ENCODE measurements at regions not wholly inside any gene's neighbourhood (a gene's known extent, or its start where the extent isn't known, plus 50 kb on each side); places are given as distances from the start of the nearest gene placed in this dataset.
"Not testable (repeated sequence)": the region's sequence is repeated elsewhere in the genome, so short reads cannot be mapped to it uniquely, and the experiment has no call there.

DNA sequence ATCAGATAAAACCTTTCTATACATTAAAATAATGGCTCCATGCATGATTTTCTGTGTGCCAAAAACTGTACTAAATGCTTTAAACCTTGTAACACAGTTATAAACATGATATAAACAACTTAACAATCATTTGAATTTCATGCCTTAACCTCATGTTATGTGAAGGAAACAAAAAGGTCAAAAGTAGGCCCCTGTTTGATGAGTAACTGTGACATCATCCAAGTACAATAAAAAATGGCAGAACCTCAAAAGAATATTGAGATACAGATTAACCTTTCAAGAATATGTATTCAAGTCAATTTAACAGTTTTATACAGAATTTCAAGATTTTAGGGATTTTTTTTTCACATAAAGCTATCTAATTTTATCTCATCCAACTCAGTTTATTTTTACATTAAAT, 310.7 kb upstream of the DCN start:
- no peak for DNase-seq

- DNase-seq, result no peak
These were observed 310.0 kb upstream of the DCN start for GRCh38 chr12:91492648-91493047.

DNA sequence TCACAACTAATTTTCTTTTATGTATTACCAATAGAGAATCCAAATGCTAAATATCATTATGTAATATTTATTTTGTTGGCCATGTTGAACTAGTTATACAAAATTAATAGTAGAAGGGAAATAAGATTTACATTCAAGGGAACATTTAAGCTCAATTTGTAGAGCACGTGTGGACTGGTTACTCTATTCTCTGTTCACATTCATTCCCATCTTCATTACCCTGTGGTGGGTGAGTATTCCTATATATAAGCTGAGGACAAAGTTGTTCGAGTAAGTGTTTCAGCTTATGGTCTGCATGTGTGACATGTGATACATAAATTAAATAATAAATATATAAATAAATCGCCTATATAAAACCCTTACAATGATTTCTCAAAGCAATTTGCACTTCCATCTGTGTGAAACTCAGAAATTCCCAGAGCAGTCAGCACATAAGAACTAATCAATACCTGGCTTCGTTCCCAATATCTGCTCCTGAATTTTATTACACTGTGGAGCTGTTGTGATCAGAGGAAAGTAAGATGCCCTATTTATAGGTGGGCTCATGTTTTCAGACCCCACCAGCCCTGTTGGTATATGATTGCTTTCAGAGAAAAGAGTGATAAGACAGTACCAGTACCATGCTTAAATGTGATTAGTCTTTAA, 308.2 kb upstream of the DCN start:
- no peak for DNase-seq

DNA sequence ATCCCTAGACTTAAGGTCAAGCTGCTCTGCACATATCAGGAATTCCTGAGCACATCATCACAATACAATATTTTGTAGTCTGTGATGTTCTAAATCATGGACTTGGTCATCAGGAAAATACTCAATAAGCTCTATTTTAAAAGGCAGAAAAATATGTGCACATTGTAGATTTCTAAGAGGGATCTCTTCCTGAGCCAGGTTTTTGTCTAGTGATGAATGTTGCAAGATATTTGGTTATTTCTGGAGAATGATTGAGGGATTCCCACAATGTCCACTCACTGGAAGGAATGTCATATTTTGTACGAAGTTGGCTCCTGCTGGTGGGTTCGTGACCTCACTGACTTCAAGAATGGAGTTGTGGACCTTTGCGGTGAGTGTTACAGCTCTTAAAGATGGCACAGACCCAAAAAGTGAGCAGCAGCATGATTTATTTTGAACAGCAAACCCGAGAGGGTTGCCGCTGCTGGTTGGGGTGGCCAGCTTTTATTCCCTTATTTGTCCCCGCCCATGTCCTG, 300.9 kb upstream of the DCN start:
- DNase-seq, result no peak

- no peak for DNase-seq
These were observed 299.6 kb upstream of the DCN start for GRCh38 chr12:91482231-91482630.

DNA sequence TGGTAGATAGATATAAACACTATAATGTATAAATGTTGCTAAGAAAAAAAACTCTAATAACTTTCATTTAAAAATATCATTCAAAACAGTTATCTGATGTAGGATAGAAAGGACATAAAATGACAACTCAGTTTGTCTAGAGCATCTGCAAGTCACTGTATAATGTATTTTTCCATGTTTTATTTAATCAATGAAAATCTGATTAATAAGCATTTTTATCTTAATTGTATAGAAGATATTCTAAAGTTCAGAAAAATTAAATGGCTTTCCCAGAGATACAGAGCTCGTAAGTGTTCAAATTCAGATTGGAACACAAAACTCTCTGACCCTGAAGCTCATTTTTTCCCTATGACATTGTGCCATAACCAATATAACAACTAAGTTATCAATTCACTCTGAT, 295.9 kb upstream of the DCN start:
- DNase-seq, result no peak

- DNase-seq, result no peak
These were observed 285.1 kb upstream of the DCN start for GRCh38 chr12:91467686-91468085.

DNA sequence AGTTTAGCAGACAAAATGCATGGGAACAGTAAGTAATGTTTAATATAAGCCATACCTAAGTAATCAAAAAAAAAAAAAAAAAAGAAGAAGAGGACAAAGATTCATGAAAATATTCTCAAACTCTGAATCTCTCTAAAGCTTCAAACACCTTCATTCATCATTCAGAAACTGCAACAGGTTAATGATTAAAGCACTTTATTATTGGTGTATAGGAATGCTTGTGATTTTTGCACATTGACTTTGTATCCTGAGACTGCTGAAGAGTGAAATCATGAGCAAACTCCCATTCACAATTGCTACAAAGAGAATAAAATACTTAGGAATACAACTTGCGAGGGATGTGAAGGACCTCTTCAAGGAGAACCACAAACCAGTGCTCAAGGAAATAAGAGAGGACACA, 278.4 kb upstream of the DCN start:
- no peak for DNase-seq

GRCh38 chr12:91460469-91460868, 277.9 kb upstream of the DCN start:
- no peak for DNase-seq

DNA sequence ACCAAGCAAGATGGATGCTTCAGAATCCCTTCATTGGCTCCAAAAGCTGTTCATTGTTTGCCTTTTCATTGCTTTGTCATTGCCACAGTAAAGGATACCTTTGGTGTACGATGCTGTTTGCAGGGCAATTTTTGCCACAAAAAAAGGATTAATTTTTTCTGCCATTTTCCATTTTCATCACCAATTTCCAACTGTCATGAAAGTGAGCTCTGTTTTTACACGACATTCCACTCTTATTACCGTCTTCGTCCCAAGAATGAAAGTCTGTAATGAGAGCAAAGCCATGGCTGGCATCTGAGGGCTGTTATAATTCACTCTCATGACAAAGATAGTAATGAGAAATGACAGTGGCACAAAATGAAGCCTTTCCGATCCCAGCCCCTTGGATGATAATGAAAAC, 272.7 kb upstream of the DCN start:
- no peak for DNase-seq

DNA sequence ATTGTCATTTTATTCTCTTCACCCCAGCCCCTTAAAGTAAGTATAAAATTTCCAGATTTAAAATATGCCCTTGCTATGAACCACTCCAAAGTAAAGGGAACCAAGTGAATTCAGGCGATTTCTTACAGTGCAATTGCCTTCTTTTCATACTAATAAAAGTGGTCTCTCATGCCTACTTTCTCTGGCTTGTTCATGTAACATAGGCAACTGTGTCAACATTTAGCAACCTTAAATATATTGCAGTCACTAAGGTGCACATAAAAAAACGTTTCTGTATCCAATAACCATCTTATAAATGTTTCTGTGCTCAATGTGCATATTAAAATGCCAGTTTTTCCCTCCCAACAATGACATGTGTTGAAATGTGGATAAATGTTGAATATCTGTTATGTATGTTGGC, 271.6 kb upstream of the DCN start:
- no peak for DNase-seq

DNA sequence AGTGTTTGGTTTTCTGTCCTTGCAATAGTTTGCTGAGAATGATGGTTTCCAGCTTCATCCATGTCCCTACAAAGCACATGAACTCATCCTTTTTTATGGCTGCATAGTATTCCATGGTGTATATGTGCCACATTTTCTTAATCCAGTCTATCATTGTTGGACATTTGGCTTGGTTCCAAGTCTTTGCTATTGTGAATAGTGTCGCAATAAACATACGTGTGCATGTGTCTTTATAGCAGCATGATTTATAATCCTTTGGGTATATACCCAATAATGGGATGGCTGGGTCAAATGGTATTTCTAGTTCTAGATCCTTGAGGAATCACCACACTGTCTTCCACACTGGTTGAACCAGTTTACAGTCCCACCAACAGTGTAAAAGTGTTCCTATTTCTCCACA, 269.8 kb upstream of the DCN start:
- DNase-seq, result not testable (repeated sequence)

DNA sequence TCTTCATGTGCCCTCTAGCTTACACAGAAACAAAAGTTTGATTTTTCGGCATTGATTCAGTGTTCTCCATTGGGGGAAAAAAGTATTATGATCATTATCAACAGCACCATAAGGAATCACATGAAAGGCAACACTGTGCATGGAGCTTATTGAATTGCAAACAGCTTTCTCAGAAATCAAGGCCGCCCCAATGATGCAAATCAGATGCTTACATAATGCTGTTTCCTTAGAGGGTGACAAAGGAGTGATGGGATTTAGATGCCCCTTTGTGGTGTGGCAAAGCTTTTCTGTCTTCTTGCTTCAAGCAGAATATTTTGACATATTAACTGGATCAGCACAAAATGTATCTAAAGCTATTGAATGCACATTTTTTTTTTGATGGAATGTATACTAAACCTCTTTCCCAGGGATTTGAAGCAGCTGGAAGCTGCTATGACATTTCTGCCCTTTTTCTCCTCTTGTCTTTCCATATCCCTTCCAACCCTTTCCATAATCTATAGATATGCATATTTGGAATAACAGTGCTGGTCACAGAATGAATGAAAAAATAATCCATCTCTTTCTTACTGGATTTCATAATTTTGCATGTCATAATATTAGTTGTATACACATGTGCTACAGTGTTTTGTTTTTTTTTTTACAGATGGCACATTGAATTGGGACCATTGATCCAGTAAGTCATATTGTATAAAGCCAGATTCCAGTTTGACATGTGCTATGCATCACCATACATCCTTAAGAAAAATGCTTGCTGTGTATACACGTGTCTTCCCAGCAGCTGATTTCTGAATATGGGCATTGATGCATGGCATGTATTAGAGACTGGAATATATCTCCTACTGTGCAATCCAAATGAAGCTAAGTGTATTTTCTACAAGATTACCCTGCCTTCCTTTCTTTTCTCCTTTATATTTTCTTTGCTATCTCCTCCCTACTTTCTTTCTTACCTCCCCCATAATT, 259.7 kb upstream of the DCN start:
- DNase-seq, result no peak

DNA sequence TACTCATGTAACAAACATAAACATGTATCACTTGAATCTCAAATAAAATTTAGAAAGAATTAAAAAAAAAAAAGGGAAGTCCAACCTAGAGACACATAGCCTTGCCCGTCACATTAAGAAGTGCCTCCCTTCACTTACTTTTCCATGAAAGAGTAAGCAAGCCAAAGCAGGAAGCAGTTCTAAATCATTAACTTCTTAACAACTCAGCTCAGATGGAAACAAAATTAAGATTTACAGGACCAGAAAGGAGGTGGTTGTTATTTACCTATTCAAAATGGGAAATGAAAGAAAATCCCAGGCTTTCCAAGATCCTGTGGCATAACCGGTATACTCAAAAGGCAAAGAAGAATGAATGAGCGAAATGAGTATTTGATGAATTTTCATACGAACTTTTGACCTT, 258.6 kb upstream of the DCN start:
- DNase-seq, result no peak

GRCh38 chr12:91434081-91434480, 251.5 kb upstream of the DCN start:
- DNase-seq, result no peak

GRCh38 chr12:91432755-91433154, 250.1 kb upstream of the DCN start:
- DNase-seq, result no peak

DNA sequence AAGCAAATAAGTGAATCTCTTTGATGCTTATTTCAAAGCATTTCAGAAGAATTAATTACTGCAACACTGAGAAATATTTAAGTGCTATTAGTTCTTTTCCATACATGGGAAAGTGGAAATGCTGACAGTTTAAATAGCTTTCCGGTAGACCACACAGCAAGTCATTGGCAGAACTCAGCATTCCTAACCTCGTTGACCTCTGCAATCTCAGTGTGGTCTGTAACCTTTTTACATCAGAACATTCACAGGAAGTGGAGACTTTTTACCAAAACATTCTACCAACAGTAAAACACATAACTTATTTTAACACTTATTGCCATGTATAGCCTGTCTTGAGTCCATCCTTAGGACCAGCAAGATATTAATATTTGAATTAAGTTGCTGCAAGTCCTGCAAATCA, 249.5 kb upstream of the DCN start:
- DNase-seq, result peak; percentile 66

DNA sequence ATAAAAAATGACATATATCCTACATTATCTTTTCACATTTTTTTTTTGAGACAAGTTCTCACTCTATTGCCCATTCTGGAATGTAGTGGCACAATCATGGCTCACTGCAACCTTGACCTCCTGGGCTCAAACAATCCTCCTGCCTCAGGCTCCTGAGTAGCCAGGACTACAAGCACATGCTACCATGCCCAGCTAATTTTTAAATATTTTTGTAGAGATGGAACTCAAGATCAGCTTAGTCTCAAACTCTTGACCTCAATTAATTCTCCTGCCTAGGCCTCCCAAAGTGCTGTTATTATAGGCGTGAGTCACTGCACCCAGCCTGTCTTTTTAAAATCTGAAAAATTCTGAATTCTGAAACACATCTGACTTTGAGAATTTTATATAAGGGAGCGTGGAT, 241.9 kb upstream of the DCN start:
- no peak for DNase-seq

DNA sequence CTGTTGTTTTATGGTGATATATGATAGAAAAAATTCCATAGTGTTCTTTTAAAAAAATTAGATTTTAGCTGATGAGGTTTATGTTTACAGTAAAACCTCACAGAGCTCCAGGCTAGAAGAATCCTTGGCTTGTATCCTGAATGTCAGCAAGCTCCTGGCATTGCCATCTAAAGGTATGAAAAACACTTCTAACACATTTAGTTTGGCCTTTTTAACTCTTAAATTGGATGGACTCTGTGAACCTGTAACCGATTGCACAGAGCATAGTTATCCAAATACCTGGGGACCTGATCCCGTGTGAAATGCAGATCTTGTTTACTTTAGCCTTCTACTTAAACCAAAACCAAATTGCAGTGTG, 241.1 kb upstream of the DCN start:
- DNase-seq, result no peak

GRCh38 chr12:91422811-91423692, 240.4 kb upstream of the DCN start:
- no peak for DNase-seq

GRCh38 chr12:91422127-91422526, 239.5 kb upstream of the DCN start:
- no peak for DNase-seq

DNA sequence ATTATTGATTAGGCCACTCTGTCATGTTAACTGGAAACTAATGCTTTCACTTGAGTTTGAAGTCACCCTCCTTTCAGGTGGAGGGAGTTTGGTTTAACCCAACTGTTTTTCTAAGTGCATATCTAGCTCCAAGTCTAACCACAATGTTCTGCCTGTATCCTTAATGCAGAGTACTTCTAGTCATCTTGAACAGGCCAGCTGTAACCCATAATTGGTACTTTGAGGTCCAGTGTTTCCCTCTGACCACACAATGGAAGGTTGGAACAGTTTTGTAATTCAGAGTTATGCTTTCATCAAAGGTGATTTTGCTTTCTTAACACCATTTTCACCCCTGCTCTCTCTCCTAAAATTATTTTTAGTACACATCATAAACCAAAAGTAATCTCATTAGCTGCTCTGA, 237.2 kb upstream of the DCN start:
- no peak for DNase-seq
